NB4 (cell line): ENCODE measurements at regions not wholly inside any gene's neighbourhood (a gene's known extent, or its start where the extent isn't known, plus 50 kb on each side); places are given as distances from the start of the nearest gene placed in this dataset.

Experiments used
- DNase-seq: peaks from one replicate; pipeline ENCODE4 v3.0.0; 2010; ENCODE audit warnings: low read depth
- H3K4me3 ChIP-seq: one replicate; pipeline ENCODE4 v1.5.1; 2011; ENCODE audit warnings: mild to moderate bottlenecking, low read depth, low read length, moderate library complexity
- CTCF ChIP-seq: IDR thresholded peaks from one replicate; pipeline ENCODE4 v1.5.1; 2012; ENCODE audit warnings: low read depth, low read length
- MAX ChIP-seq: IDR thresholded peaks from 2 replicates; pipeline ENCODE4 v1.6.1; 2011; ENCODE audit warnings: low read depth, low read length
- MYC ChIP-seq: IDR thresholded peaks from 2 replicates; pipeline ENCODE4 v1.6.1; 2011; ENCODE audit warnings: low read depth, low read length
- POLR2A ChIP-seq: IDR thresholded peaks from 2 replicates; pipeline ENCODE4 v1.6.1; 2011; ENCODE audit warnings: mild to moderate bottlenecking; ENCODE audit not compliant: insufficient read length; ENCODE audit errors: extremely low read depth

DNA sequence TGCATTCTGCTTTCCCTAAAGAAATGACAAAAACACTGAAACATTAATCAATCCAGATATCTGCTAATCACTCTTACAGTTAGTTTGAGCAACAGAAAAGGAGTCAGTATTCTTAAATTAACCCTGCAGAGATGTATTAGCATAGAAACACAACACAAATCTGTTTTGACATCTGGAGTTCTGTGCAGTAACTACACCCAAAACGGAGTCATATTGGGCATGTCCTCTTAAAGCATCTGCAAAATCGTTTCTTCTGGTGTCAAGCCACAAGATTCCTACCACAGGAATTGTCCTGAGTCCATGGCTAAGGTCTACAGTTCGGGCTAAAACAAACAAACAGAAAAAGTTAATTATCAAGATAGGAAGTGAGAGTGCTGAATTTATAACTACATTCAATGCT, 332.1 kb upstream of the PKN2 start:
- no peak overlapping the region for H3K4me3 ChIP-seq
- no peak for TF ChIP-seq POLR2A
- TF ChIP-seq MAX: no peak
- no peak for TF ChIP-seq MYC
- no peak for TF ChIP-seq CTCF
- DNase-seq: no peak

- DNase-seq: no peak
- no peak overlapping the region for H3K4me3 ChIP-seq
- TF ChIP-seq MAX (no peak), POLR2A (no peak), MYC (no peak), CTCF (no peak)
Measured at GRCh38 chr1:88354256-88354655, 329.8 kb upstream of the PKN2 start.

GRCh38 chr1:88357729-88358128, 326.3 kb upstream of the PKN2 start:
- no peak for TF ChIP-seq MAX
- no peak for TF ChIP-seq CTCF
- no peak for TF ChIP-seq MYC
- TF ChIP-seq POLR2A: no peak
- no peak for DNase-seq

GRCh38 chr1:88371436-88372023, 312.5 kb upstream of the PKN2 start:
- no peak for DNase-seq
- no peak overlapping the region for H3K4me3 ChIP-seq
- TF ChIP-seq MYC (no peak), CTCF (no peak), MAX (no peak), POLR2A (no peak)

More at GRCh38 chr1:88357729-88358128, 326.3 kb upstream of the PKN2 start:
- no peak overlapping the region for H3K4me3 ChIP-seq

DNA sequence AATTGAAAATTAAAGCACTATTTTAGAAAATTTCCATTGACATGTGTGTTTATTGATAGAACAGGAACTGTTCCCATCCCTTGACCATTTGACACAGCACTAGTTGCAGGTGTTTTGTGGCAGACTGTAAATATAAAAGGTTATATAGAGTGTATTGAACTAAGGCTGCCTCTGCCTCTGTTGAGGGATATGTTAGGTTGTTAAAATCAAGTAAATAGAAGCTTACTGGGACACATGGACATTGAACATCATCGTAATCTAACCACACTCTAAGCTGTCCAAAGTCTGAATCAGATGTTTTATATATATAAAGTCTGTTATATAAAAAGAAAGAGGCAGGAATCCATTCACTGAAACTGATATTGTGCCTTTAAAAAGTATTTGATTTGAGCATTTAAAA, 308.1 kb upstream of the PKN2 start:
- H3K4me3 ChIP-seq: no peak overlapping the region
- no peak for DNase-seq
- no peak for TF ChIP-seq CTCF
- no peak for TF ChIP-seq MAX
- no peak for TF ChIP-seq MYC
- no peak for TF ChIP-seq POLR2A

DNA sequence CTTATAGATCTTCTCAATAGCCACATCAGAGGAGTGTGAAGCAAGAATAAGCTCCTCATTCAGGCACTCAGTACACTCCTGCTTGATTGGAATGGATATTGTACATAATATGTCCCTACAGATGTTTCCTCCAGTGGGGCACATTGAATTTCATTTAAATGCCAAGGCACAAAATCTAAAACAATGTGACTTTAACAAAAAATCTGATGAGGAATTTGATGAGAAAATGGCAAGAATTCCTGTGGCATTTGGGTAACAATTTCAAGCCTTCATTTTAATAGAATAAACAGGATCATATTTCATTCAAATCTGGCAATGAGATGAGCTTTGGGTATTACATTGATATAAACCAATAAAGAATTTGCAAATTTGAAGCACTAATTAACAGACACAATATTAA, 307.7 kb upstream of the PKN2 start:
- DNase-seq: no peak
- TF ChIP-seq CTCF (no peak), MAX (no peak), POLR2A (no peak), MYC (no peak)
- H3K4me3 ChIP-seq: no peak overlapping the region
